ENCODE measurements at regions not wholly inside any gene's neighbourhood (a gene's known extent, or its start where the extent isn't known, plus 50 kb on each side); places are given as distances from the start of the nearest gene placed in this dataset.
"Not testable (repeated sequence)": the region's sequence is repeated elsewhere in the genome, so short reads cannot be mapped to it uniquely, and the experiment has no call there.

- no peak for DNase-seq
Observed at GRCh38 chr12:33514893-33515292, 75.3 kb upstream of the SYT10 start.

GRCh38 chr12:33519566-33519965, 79.9 kb upstream of the SYT10 start:
- DNase-seq, result no peak

- DNase-seq, result not testable (repeated sequence)
Observed at GRCh38 chr12:33520505-33521302, 81.1 kb upstream of the SYT10 start.

- no peak for DNase-seq
Observed at GRCh38 chr12:33529031-33529430, 89.4 kb upstream of the SYT10 start.

- no peak for DNase-seq
Observed at GRCh38 chr12:33529810-33530209, 90.2 kb upstream of the SYT10 start.

- DNase-seq, result no peak
Observed at GRCh38 chr12:33531261-33531660, 91.6 kb upstream of the SYT10 start.

- DNase-seq, result no peak
Observed at GRCh38 chr12:33533527-33533926, 93.9 kb upstream of the SYT10 start.

GRCh38 chr12:33536431-33536830, 96.8 kb upstream of the SYT10 start:
- DNase-seq, result no peak

- no peak for DNase-seq
Observed at GRCh38 chr12:33546004-33546403, 106.4 kb upstream of the SYT10 start.

GRCh38 chr12:33547084-33547483, 107.5 kb upstream of the SYT10 start:
- DNase-seq, result no peak

- DNase-seq, result not testable (repeated sequence)
Observed at GRCh38 chr12:33550214-33550613, 110.6 kb upstream of the SYT10 start.

- no peak for DNase-seq
Observed at GRCh38 chr12:33551006-33551405, 111.4 kb upstream of the SYT10 start.

GRCh38 chr12:33555128-33555527, 115.5 kb upstream of the SYT10 start:
- no peak for DNase-seq

GRCh38 chr12:33560653-33561208, 121.1 kb upstream of the SYT10 start:
- DNase-seq, result no peak

GRCh38 chr12:33562401-33562800, 122.8 kb upstream of the SYT10 start:
- DNase-seq, result no peak

GRCh38 chr12:33566403-33566802, 126.8 kb upstream of the SYT10 start:
- DNase-seq, result no peak

GRCh38 chr12:33575346-33575745, 135.7 kb upstream of the SYT10 start:
- DNase-seq, result no peak

- DNase-seq, result no peak
Observed at GRCh38 chr12:33581613-33582122, 142.0 kb upstream of the SYT10 start.

- no peak for DNase-seq
Observed at GRCh38 chr12:33586576-33586975, 147.0 kb upstream of the SYT10 start.

- no peak for DNase-seq
Observed at GRCh38 chr12:33587354-33587753, 147.7 kb upstream of the SYT10 start.

- DNase-seq, result peak; percentile 10
Observed at GRCh38 chr12:33587784-33588712, 148.4 kb upstream of the SYT10 start.

- no peak for DNase-seq
Observed at GRCh38 chr12:33588725-33589405, 149.2 kb upstream of the SYT10 start.

All from KG1 (cell line).